Fibroblast of skin of abdomen (primary cell): ENCODE measurements at regions not wholly inside any gene's neighbourhood (a gene's known extent, or its start where the extent isn't known, plus 50 kb on each side); places are given as distances from the start of the nearest gene placed in this dataset.
A peak's percentile ranks its signal among the peaks of the same experiment; 100 is the strongest.

ENCODE experiments used
- DNase-seq: peaks from one replicate; pipeline ENCODE4 v3.0.0-alpha.2; 2013

DNA sequence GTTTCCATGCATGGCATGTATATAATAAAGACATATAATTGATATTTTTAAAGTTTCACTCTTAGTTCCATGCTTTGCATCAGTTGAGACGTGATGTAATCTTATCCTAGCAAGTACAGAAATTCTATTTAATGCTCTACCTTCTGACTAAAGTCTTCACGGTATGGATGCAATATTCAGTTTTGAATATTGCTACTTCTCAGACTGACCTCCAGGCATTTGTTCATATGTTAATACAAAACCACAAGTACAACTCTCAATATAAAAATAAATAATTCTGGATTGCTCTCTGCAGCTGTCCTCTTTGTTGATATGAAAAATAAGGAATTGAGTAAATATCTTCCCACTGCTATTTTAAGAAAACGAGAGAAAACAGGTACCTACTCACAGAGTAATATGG, 309.8 kb upstream of the HAND2 start:
- DNase-seq, result no peak

DNA sequence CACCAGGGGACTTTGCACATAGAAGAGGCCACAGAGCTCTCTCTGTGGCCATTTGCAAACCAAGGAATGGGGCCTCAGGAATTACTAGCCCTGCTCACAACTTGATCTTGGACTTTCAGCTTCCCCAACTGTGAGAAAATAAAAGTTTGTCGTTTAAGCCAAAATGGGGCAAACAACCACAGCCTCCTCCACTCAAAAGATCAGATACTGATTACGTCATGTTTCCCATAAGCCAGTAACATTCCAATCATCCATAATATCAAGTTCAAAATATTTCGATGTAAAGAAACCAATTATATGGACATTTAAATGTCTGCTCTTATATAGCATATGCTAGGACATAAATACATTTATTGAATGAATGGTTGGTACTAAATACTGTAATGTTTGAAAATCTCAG, 307.5 kb upstream of the HAND2 start:
- DNase-seq, result no peak

DNA sequence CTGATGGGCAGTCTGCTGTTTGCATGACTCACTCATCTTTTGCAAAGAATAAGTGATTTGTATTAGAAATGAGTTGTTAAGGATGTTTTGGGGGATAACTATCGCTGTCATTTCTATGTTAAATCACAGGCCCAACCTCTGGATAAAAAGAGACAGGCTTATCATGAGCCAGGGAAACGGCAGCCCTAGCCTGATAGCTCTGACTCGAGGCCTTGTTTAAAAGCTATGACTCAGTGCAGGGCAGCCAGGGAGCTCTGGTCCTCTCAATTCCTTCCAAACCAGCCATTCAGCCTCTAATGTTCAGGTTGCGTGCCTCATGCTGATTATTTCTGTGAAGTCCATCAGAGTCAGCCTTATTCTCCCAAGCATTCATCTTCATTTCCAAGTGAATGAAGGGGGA, 305.9 kb upstream of the HAND2 start:
- peak; percentile 58 for DNase-seq

DNA sequence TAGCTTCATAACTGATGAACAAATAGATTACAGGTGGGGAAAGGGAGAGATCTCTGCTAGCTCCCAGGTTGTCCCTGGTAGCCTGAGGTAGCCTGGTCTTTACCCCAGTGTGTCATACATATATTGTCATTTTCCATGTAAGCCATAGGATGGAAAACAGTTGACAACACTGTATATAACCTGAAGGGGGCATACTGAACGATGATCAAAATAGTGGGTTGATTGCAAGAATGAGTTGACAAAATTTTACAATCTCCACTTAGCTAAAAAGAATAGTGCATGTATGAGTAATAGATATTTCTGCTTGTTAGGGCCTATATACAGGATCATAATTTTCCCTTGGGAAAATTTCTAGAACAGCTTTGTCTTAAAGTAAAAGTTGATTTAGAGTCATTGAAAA, 304.1 kb upstream of the HAND2 start:
- DNase-seq, result peak; percentile 1

DNA sequence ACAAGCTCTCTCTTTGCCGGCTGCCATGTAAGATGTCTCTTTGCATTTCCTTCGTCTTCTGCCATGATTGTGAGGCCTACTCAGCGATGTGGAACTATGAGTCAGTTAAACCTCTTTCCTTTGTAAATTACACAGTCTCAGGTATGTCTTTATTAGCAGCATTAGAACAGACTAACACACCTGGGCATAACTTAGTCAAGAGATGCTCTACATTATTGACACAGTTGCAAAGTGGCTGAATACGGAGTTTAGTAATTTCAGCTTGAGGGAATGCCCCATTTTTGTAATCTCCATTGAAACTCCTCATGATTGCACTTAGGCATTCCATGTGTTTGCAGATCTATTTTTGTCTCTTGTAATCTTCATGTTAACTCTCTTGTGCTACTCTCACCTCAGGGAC, 299.5 kb upstream of the HAND2 start:
- no peak for DNase-seq

DNA sequence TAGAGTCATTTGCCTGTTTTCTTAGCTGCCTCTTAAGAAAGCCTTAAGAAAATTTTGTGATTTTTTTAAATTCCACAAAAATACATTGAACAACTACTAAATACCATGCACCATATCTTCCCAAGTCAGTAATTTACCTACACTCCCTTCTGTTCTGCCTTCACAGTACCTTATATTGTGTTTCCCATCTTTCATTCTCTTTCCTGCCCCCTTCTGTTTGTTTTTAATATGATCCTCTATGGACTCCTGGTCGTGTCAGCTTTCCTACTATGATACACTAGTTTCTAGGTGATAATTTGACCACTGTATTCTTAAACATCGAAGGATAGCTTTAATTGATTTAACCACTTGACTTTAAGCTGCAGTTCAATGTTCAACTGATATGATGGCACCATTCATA, 297.7 kb upstream of the HAND2 start:
- no peak for DNase-seq

DNA sequence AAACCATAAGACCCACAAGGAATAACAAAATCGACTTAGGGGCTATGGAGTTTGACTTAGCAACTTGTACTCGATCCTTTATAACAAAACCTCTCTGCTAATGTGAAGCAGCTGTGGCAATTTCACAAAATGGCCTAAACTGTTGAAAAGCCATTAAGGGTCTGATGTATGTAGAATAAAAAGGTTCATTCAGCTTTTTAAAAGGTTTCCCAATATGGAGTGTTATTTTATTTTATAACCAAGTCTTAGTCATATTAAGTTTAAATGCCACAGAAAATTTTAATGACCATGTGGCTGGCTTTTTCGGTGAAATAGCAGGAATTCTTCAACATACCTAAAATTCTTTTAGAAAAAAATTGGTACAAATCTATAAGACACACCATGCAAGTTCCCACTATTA, 291.8 kb upstream of the HAND2 start:
- DNase-seq, result peak; percentile 74

DNA sequence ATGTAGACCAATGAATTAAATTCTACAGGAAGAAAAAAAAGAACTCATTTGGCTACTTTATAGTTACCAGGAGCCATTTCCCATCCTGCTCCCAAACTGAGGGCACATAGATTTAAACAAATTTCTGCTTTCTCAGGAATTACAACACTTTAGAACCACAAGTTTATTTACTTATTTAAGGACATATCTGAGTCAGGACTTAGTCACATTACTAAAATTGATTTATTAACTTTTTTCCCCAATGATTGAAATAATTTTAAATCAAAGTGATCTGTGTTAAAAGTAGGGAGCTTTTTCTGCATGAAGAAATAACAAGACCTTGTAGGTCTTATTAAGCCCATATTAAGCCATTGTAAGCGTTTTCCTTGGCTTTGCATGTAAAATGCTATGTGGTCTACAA, 291.0 kb upstream of the HAND2 start:
- peak; percentile 70 for DNase-seq

DNA sequence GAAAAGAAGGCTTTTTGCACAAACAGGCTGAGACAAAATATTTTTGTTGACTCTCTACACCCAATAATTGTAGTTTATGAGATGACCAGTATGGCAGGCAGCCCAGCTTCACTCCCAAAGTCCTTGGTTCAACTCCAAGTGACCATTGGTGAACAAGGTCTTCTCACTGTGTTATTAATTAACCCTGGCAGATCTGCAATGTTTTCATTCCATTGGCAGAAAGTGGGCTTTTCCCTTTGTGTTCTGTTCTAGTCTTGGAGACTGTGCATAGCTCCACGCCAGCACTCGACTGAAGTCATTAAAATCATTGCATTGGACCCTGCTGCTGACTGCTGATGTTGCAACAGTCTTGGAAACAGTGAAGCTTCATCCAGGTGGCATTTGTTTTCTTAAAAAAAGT, 277.3 kb upstream of the HAND2 start:
- no peak for DNase-seq

DNA sequence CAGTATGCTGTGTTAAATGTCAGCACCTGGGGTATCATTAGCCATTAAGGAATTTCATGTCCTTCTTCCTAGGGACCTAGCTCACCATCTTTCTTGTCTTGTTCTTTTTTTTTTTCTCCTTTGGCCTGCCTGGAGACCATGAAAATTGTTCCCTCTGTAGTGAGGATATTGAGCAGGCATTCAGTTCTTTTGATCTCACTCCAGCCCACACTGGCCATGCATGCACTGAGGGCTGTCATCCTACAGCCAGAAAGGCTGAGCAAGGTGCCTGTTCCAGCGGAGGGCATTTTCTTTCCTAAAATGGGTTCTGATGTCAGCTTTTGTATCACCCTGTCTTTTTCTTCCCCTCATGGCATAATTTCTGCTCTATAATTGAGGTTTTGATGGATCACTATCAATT, 275.9 kb upstream of the HAND2 start:
- no peak for DNase-seq

DNA sequence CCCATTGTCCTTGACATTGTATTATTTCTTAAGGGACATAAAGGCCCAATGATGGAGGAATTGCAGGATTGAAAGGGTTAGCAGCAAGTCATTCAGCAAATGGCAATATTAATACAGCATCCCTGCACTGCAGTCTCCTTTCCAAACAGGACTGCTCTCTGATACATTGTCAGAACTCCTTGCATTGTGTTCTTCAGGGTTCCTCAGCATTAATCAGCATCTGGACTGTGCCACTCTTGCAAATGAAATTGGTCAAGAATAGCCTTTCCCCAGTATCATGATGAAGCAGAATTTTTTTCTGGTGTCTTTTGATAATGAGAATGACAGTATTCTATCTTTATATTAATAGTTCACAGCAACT, 272.6 kb upstream of the HAND2 start:
- no peak for DNase-seq

DNA sequence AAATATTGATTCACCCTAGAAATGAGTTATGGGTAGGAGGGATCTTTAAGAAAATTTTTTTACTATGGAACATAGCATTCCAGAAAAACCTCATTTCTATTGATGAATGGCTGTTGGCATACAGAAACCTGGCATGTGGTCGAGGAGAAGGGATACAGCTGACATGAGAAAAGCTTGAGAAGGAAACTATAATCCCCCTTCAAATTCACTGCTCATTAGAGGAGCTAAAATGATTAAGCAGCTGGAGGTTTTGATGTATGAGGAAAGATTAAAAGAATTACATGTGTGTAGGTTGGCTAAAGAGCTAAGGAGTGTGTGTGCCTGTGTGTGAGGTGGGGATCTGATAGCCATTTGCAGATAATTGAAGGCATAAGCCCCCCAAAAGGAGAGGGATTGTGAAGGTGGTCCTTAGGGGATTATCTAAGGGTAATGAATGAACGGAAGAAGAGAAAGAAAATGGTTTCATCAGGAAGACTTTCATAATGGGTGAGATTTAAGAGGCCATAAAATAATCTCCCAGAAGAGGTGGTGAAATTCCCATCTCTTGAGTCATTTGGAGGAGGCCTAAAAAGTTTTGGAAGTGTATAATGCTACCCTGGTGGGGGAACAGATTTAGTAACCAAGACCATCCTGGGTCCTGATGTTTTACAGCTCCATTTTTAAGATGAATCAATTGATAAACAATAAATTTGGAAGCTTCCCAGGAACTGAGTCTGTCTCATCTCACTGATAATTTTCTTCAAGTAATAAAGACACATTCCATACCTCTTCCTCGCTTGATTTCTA, 272.0 kb upstream of the HAND2 start:
- DNase-seq, result peak; percentile 84

DNA sequence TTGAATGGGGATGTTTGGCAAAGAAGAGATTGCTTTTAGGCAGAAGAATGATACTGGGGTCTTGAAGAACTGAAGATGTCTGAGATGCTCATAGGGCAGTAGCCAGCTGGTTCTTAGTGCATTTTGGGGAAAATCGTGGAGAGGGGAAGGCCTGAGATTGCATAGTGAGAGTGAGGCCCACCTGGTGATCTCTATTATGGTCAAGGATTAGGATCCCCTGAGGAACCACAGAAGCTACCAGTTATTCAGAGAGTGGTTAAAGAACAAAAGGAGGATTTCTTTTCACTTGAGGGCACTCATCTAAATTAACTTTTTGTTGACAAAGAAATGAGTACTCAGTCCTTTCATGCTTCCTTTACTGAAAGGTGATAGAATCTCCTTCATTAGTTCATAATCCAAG, 271.3 kb upstream of the HAND2 start:
- DNase-seq, result no peak

DNA sequence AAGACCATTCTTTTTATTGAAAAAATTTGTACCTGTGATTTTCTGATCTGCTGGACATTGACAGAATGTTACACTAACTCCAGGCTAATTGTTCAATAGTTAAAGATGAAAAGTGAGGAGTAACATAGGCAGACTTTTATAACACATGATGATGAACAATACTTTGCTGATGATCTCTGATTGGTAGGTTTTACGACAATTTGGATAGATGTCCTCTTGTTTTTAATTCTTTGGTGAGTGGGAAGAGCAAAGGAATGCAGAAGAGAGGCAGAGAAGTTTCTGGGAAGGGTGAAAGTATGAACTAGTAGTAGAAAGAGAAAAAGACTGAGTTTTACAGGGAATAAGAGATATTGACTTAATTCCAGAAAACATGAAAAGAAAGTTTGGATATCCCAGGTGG, 267.3 kb upstream of the HAND2 start:
- peak; percentile 16 for DNase-seq

DNA sequence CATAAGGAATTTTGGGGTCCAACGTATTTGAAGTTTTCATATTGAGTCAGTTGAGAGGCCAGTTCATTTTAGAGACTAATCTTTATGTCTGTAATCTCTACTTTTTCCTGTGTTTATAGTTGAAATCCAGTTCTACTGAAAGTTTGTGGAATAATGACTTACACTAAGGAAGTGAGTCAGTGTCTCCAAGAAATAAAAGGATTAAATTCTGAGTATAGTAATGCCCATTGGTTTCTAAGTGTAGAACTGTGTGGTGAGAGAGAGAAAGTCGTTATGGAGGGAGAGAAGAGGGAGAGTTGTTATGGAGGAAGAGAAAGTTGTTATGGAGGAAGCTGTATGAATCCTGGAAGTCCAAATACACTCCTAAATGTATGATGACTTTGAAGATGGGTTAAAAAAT, 264.6 kb upstream of the HAND2 start:
- DNase-seq, result peak; percentile 58

DNA sequence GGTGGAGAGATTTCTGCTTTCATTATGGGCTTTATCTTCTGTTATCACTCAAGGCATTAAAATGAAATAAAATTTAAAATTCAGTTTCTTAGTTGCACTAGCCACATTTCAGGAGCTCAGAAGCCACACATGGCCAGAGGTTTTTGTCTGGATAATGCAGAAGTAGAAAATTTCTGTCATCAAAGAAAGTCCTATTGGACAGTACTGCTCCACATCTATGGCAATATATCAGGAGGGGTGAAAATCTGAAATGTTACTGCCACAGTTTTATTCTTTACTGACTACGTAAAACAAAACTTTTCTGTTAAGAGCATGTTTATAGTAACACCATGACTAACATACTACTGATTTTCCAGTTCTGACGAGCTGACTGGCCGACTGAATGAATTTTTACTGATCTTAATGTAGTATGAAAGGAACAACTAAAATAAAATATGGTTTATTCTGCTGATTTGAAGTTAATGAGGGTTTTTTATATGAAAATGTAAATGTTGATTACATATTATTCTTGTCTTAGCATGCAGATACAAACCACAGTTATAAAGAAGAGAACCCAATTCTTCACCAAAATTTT, 264.0 kb upstream of the HAND2 start:
- DNase-seq, result no peak

DNA sequence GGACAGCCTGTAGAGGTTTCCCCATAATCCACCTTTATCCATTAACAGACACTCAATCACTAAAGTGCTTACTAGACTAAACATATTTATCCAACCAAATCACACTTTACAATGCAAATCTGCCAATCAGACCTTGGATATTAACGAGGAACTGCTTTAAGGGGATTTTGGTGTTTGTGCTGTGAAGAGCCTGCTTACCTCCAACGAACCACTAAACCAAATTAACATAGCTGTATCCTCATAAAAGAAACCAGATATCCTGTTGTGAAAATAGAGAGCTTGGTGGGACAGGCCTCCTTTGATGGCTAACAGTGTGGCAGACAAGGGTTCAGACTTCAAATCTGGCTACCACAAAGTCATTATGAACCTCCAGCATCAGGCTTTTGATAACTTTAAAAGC, 252.6 kb upstream of the HAND2 start:
- DNase-seq, result no peak

DNA sequence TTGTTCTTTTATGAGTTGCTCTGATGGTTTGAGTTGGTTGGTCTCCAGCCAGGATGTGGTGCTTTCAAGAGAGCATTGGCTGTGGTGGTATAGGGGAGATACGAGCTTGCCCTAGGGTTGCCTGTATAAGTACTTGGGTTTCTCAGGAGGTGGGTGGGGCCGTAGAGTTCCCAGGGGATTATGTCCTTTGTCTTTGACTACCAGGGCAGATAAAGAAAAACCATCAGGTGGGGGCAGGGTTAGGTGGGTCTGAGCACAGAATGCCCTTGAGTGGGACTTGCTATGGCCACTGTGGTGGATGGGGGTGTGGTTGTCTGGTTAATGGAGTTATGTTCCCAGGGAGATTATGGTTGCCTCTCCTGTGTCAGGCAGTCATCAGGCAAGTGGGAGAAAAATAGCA, 247.9 kb upstream of the HAND2 start:
- DNase-seq, result no peak

DNA sequence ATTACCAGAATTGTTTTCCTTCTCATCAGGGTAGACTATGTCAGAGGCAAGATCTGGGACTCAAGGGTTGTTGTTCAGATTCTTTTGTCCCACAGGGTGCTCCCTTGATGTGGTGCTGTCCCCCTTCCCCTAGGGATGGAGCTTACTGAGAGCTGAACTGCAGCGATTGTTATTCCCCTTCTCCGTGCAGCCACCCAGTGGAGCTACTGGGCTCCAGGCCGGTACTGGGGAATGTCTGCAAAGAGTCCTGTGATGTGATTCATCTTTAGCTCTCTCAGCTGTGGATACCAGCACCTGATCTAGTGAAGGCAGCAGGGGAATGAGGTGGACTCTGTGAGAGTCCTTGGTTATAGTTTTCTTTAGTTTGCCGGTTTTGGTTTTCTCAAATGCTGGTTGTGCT, 247.4 kb upstream of the HAND2 start:
- no peak for DNase-seq

DNA sequence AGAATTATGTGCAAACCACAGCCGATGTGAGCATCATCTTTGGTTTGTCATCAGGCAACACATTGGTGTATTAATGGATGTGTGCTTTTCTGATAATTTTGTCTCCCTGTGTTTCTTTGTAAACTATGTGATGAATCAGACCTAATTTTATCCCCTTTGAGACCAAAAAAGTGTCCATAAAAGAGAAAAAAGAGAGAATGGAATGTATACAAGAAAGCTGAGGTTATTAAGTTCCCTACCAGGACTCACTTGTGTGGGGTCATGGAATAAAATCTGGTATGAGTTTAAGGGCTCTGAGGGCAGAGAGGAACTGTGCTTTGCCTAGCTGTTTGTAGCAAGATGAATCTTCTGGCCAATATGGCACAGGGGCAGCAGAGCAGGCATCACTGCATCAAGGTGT, 239.5 kb upstream of the HAND2 start:
- no peak for DNase-seq

DNA sequence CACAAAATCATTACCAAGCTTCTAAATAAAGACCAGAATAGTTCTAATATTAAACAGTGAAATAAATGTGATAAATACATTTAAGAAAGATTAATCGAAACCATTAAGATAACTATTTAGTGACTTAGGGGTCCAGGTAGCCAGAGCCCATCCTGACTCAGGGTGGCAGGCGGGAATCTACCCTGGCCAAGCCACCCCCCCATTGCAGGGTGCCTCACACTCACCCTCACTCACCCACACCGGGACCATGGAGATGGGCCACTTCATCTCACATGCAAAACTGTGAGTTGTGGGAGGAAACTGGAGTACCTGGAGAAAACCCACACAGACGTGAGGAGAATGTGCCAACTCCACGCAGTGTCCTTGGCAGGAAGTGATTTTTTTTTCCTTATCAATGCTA, 237.6 kb upstream of the HAND2 start:
- no peak for DNase-seq

DNA sequence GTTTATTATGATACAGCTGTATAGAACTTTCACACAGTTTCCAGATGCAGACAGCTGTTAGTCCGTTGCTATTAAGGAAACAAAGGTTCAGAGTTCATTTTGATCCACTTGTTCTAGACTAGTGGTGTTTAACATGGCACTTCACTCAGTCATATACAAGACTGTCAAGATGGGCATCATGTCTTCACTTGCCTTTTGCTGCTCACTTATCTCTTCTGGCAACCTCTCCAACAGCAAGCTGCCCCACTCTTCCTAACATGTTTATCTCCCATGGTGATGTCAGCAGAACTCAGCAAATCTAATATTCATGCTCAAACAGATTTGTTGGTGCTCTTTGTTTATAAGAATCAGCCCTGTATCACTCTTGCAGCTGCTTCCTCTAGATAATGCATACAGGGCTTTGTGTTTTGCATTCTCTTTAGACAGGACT, 236.2 kb upstream of the HAND2 start:
- no peak for DNase-seq

DNA sequence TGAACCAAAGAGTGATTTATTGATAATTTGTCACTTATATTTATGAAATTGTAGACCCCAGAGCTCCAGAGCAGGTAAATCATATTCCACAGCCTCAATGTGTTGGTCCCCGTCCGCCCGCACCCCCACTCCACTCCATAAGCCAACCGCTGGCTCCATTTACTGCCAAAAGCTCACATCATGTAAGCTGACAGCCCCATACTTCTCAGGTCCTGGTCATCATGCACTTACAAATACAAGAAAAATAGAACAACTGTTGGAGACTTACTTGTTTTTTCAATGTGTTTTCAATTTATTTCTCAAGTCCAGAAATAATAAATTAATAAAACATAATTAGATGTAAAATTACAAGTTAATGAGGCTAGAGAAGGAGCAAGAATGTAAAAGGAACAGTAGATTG, 235.7 kb upstream of the HAND2 start:
- DNase-seq, result no peak

DNA sequence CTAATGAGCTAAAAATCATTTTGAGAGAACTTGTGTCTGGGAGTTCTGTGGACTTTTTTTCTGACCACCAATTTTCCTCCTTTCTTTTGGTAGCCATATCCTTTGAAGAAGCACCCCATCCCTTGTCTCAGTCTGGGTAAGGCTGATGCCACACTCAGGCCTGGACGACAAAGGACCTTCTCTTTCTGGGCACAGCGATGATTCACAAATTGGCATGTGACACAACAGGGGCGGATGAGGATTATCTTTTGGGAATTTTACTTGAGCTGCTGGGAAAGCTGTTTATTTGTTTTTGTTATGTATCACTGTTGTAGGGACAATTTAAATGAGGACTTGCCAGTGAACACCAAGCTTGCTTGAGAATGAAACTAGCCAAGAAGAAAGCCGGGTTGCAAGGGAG, 233.4 kb upstream of the HAND2 start:
- DNase-seq, result no peak

DNA sequence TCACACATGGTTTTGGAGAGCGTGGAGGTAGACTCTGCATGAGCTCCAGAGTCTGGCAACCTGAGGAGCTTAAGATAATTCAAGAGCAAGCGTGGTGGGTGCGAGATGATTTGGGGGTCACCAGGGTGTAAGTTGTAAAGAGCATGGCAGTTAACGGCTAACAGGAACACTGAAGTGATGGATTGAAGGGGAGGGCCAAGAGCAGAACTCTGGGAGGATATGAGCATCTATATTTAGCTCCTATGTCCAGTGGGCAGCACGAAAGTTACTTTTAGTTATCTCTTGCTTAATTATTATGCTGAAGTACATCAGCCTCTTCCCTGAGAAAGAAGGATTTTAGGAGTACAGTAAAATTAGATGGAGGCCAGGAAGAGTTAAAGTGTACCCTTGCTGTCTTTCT, 231.9 kb upstream of the HAND2 start:
- DNase-seq, result no peak
